Adrenal gland (tissue), 5 donors: ENCODE measurements at regions not wholly inside any gene's neighbourhood (a gene's known extent, or its start where the extent isn't known, plus 50 kb on each side); places are given as distances from the start of the nearest gene placed in this dataset.

Source experiments
- CTCF ChIP-seq, 6 experiments: fragments of 450-650 bp in 4 of 6; fragments of 200-600 bp in 2 of 6; sonication (generic) in 1 of 6; IDR thresholded peaks; 1 replicate in 5 of 6; 2 replicates in 1 of 6; pipeline versions ENCODE4 v1.5.1 to v1.8.0; 2016 to 2021; ENCODE audit warnings: antibody characterized with exemption in 6 of 6, mild to moderate bottlenecking in 2 of 6, moderate library complexity in 1 of 6
- POLR2A ChIP-seq, 2 donors: fragments of 450-650 bp; IDR thresholded peaks; one replicate each; pipeline ENCODE4 v1.6.1; 2017; ENCODE audit warnings: antibody characterized with exemption in 2 of 2, mild to moderate bottlenecking in 2 of 2, moderate library complexity in 1 of 2
- donor health status: DM: no; HTN: no; CAD: no.

GRCh38 chr2:43152741-43153647, 73.4 kb downstream of the ZFP36L2 start:
- no peak for TF ChIP-seq CTCF (IDR thresholded peaks at IDR 0.05)
- TF ChIP-seq POLR2A (IDR thresholded peaks at IDR 0.05): no peak
